Ishikawa (cell line): ENCODE measurements at regions not wholly inside any gene's neighbourhood (a gene's known extent, or its start where the extent isn't known, plus 50 kb on each side); places are given as distances from the start of the nearest gene placed in this dataset.

Experiments
- CEBPB ChIP-seq: IDR thresholded peaks from 2 replicates; pipeline ENCODE4 v1.6.1; 2012
- CREB1 ChIP-seq: IDR thresholded peaks from 2 replicates; pipeline ENCODE4 v1.6.1; 2012; ENCODE audit warnings: low read depth
- EGR1 ChIP-seq: IDR thresholded peaks from 2 replicates; pipeline ENCODE4 v1.6.1; 2012
- EP300 ChIP-seq: IDR thresholded peaks from 2 replicates; pipeline ENCODE4 v1.6.1; 2012; ENCODE audit warnings: borderline replicate concordance
- FOXM1 ChIP-seq: IDR thresholded peaks from 2 replicates; pipeline ENCODE4 v1.6.1; 2012; ENCODE audit warnings: low read depth, borderline replicate concordance
- MAX ChIP-seq: IDR thresholded peaks from 2 replicates; pipeline ENCODE4 v1.6.1; 2012
- NFIC ChIP-seq: IDR thresholded peaks from 2 replicates; pipeline ENCODE4 v1.6.1; 2012
- RAD21 ChIP-seq: IDR thresholded peaks from 2 replicates; pipeline ENCODE4 v1.6.1; 2012; ENCODE audit warnings: low read depth
- REST ChIP-seq: IDR thresholded peaks from 2 replicates; pipeline ENCODE4 v1.6.1; 2012; ENCODE audit warnings: low read depth, mild to moderate bottlenecking
- TAF1 ChIP-seq: IDR thresholded peaks from 2 replicates; pipeline ENCODE4 v1.6.1; 2012; ENCODE audit warnings: low read depth, mild to moderate bottlenecking
- TCF12 ChIP-seq: IDR thresholded peaks from 2 replicates; pipeline ENCODE4 v1.6.1; 2012; ENCODE audit warnings: low read depth
- TEAD4 ChIP-seq: IDR thresholded peaks from 2 replicates; pipeline ENCODE4 v1.6.1; 2012
- USF1 ChIP-seq: IDR thresholded peaks from 2 replicates; pipeline ENCODE4 v1.6.1; 2012
- YY1 ChIP-seq: IDR thresholded peaks from 2 replicates; pipeline ENCODE4 v1.6.1; 2012; ENCODE audit warnings: low read depth
- ZBTB7A ChIP-seq: IDR thresholded peaks from 2 replicates; pipeline ENCODE4 v1.6.1; 2012; ENCODE audit warnings: low read depth

- no peak for TF ChIP-seq NFIC
- TF ChIP-seq TEAD4 = no peak
- TF ChIP-seq MAX = no peak
- no peak for TF ChIP-seq TAF1
These were observed 174.3 kb upstream of the STXBP5 start for GRCh38 chr6:147029923-147030322.

- no peak for TF ChIP-seq EGR1
- no peak for TF ChIP-seq FOXM1
- TF ChIP-seq RAD21 = no peak
- no peak for TF ChIP-seq NFIC
- no peak for TF ChIP-seq USF1
- no peak for TF ChIP-seq REST
- TF ChIP-seq YY1 = no peak
- no peak for TF ChIP-seq TCF12
- TF ChIP-seq CREB1 = no peak
- TF ChIP-seq EP300 = no peak
- TF ChIP-seq CEBPB = no peak
- no peak for TF ChIP-seq TEAD4
- no peak for TF ChIP-seq MAX
- TF ChIP-seq ZBTB7A = no peak
- TF ChIP-seq TAF1 = no peak
These were observed 170.9 kb upstream of the STXBP5 start for GRCh38 chr6:147033267-147033666.

- no peak for TF ChIP-seq NFIC
- no peak for TF ChIP-seq EP300
- TF ChIP-seq ZBTB7A = no peak
- TF ChIP-seq USF1 = no peak
- no peak for TF ChIP-seq TCF12
- no peak for TF ChIP-seq CEBPB
- TF ChIP-seq FOXM1 = no peak
- no peak for TF ChIP-seq TEAD4
- no peak for TF ChIP-seq RAD21
- TF ChIP-seq CREB1 = no peak
- no peak for TF ChIP-seq MAX
- TF ChIP-seq EGR1 = no peak
- no peak for TF ChIP-seq TAF1
- no peak for TF ChIP-seq REST
- TF ChIP-seq YY1 = no peak
These were observed 168.3 kb upstream of the STXBP5 start for GRCh38 chr6:147035886-147036285.

- TF ChIP-seq CEBPB (no peak), EGR1 (no peak), MAX (no peak), ZBTB7A (no peak), RAD21 (no peak), FOXM1 (no peak), TCF12 (no peak), TAF1 (no peak)
These were observed 166.3 kb upstream of the STXBP5 start for GRCh38 chr6:147037881-147038280.

GRCh38 chr6:147040121-147040910 is 163.9 kb upstream of the STXBP5 start:
- TF ChIP-seq TAF1 (no peak), TEAD4 (no peak), CEBPB (no peak), CREB1 (no peak), YY1 (no peak), EGR1 (no peak), TCF12 (no peak)

- TF ChIP-seq TAF1 (no peak), TEAD4 (no peak), FOXM1 (no peak), NFIC (no peak), RAD21 (no peak), MAX (no peak), YY1 (no peak), TCF12 (no peak), USF1 (no peak), REST (no peak), CEBPB (no peak), EGR1 (no peak), EP300 (no peak), ZBTB7A (no peak), CREB1 (no peak)
These were observed 161.5 kb upstream of the STXBP5 start for GRCh38 chr6:147042679-147043078.
